AG08396 (cell line): ENCODE measurements at regions not wholly inside any gene's neighbourhood (a gene's known extent, or its start where the extent isn't known, plus 50 kb on each side); places are given as distances from the start of the nearest gene placed in this dataset.

Experiments
- DNase-seq: peaks from one replicate; pipeline ENCODE4 v3.0.0; 2012; ENCODE audit warnings: low spot score, mixed read lengths

GRCh38 chr9:84177407-84177806 lies 163.2 kb downstream of the SLC28A3 start:
- DNase-seq, result no peak

GRCh38 chr9:84179531-84179930 lies 161.0 kb downstream of the SLC28A3 start:
- DNase-seq, result no peak

GRCh38 chr9:84187090-84187489 lies 153.5 kb downstream of the SLC28A3 start:
- no peak for DNase-seq

GRCh38 chr9:84189904-84190303 lies 150.7 kb downstream of the SLC28A3 start:
- DNase-seq, result no peak

- DNase-seq, result no peak
These were observed 150.1 kb downstream of the SLC28A3 start for GRCh38 chr9:84190411-84190810.

- DNase-seq, result no peak
These were observed 133.7 kb downstream of the SLC28A3 start for GRCh38 chr9:84206801-84207370.

GRCh38 chr9:84207491-84207951 lies 133.0 kb downstream of the SLC28A3 start:
- DNase-seq, result no peak

- DNase-seq, result no peak
These were observed 128.3 kb downstream of the SLC28A3 start for GRCh38 chr9:84212246-84212645.

GRCh38 chr9:84212982-84213381 lies 127.6 kb downstream of the SLC28A3 start:
- no peak for DNase-seq

GRCh38 chr9:84216151-84216550 lies 124.4 kb downstream of the SLC28A3 start:
- DNase-seq, result no peak

GRCh38 chr9:84218322-84218721 lies 122.2 kb downstream of the SLC28A3 start:
- DNase-seq, result no peak

GRCh38 chr9:84224246-84224645 lies 116.3 kb downstream of the SLC28A3 start:
- DNase-seq, result no peak
